Vagina (tissue), 2 donors: ENCODE measurements at regions not wholly inside any gene's neighbourhood (a gene's known extent, or its start where the extent isn't known, plus 50 kb on each side); places are given as distances from the start of the nearest gene placed in this dataset.

Experiments
- DNase-seq, 2 donors: peaks; one replicate each; pipeline ENCODE4 v3.0.0-alpha.2; 2017; ENCODE audit errors: extremely low spot score in 2 of 2
- H3K27ac ChIP-seq: fragments of 200-600 bp; sonication (generic); one replicate; pipeline ENCODE4 v1.5.1; 2019
- H3K27me3 ChIP-seq: fragments of 200-600 bp; sonication (generic); one replicate; pipeline ENCODE4 v1.5.1; 2019
- H3K36me3 ChIP-seq, 2 donors: fragments of 200-600 bp; sonication (generic); one replicate each; pipeline ENCODE4 v1.5.1; 2017 to 2019
- H3K4me1 ChIP-seq: fragments of 200-600 bp; sonication (generic); one replicate; pipeline ENCODE4 v1.5.1; 2019
- H3K4me3 ChIP-seq, 2 donors: fragments of 200-600 bp; sonication (generic); 1 replicate in 1 of 2; 2 replicates in 1 of 2; pipeline ENCODE4 v1.5.1; 2016 to 2019
- H3K9me3 ChIP-seq: fragments of 200-600 bp; sonication (generic); one replicate; pipeline ENCODE4 v1.5.1; 2019
- CTCF ChIP-seq, 3 experiments: fragments of 450-650 bp in 2 of 3; fragments of 200-600 bp in 1 of 3; sonication (generic) in 1 of 3; IDR thresholded peaks; one replicate each; pipeline ENCODE4 v1.5.1; 2017 to 2019; ENCODE audit warnings: antibody characterized with exemption in 3 of 3, mild to moderate bottlenecking in 2 of 3, moderate library complexity in 2 of 3
- POLR2A ChIP-seq, 2 donors: fragments of 450-650 bp; IDR thresholded peaks; one replicate each; pipeline ENCODE4 v1.6.1; 2017; ENCODE audit warnings: antibody characterized with exemption in 2 of 2, mild to moderate bottlenecking in 2 of 2, moderate library complexity in 2 of 2
- POLR2AphosphoS5 ChIP-seq, 2 donors: sonication (generic); formaldehyde crosslinking; IDR thresholded peaks; one replicate each; pipeline ENCODE4 v1.9.0; 2017; ENCODE audit warnings: antibody characterized with exemption in 2 of 2, mild to moderate bottlenecking in 2 of 2, low read depth in 1 of 2; ENCODE audit not compliant: insufficient read depth in 1 of 2
- intact Hi-C: fragments of 100-400 bp; cut with DNase I; formaldehyde crosslinking; loops from one replicate; pipeline ENCODE4 v1.15.1; 2023

GRCh38 chr7:115085421-115085820, 163.5 kb downstream of the MDFIC start:
- intact Hi-C loops = no loop called here
- H3K9me3 ChIP-seq = no peaks in the 10 kb centered on the region
- no peak for DNase-seq
- H3K4me3 ChIP-seq = no peak overlapping the region
- no peak for TF ChIP-seq CTCF (IDR thresholded peaks at IDR 0.05)
- no peaks in the 10 kb centered on the region for H3K27me3 ChIP-seq
- no peak overlapping the region for H3K27ac ChIP-seq
- no peaks in the 10 kb centered on the region for H3K4me1 ChIP-seq
- no peaks in the 10 kb centered on the region for H3K36me3 ChIP-seq

- Histone ChIP-seq H3K36me3 (no peaks in the 10 kb centered on the region), H3K9me3 (no peaks in the 10 kb centered on the region), H3K4me1 (no peaks in the 10 kb centered on the region), H3K4me3 (no peak overlapping the region), H3K27ac (no peak overlapping the region), H3K27me3 (no peaks in the 10 kb centered on the region)
- intact Hi-C loops = no loop called here
- DNase-seq = no peak
- TF ChIP-seq POLR2A (IDR thresholded peaks at IDR 0.05) (no peak), CTCF (IDR thresholded peaks at IDR 0.05) (no peak), POLR2AphosphoS5 (IDR thresholded peaks at IDR 0.05; ENCODE audit: insufficient read depth in 1 of 2, low read depth in 1 of 2) (no peak)
Observed at GRCh38 chr7:115083935-115084334, 162.0 kb downstream of the MDFIC start.

- Histone ChIP-seq H3K4me1 (no peaks in the 10 kb centered on the region), H3K9me3 (no peaks in the 10 kb centered on the region), H3K36me3 (no peaks in the 10 kb centered on the region), H3K4me3 (no peak overlapping the region), H3K27me3 (no peaks in the 10 kb centered on the region), H3K27ac (no peak overlapping the region)
- no peak for DNase-seq
- intact Hi-C loops = no loop called here
- no peak for TF ChIP-seq POLR2AphosphoS5 (IDR thresholded peaks at IDR 0.05; ENCODE audit: insufficient read depth in 1 of 2, low read depth in 1 of 2)
Observed at GRCh38 chr7:115081772-115082171, 159.9 kb downstream of the MDFIC start.

GRCh38 chr7:115078851-115079250, 157.0 kb downstream of the MDFIC start:
- H3K36me3 ChIP-seq = no peaks in the 10 kb centered on the region
- H3K4me3 ChIP-seq = no peak overlapping the region
- no peak for DNase-seq
- no peaks in the 10 kb centered on the region for H3K27me3 ChIP-seq
- no peak overlapping the region for H3K27ac ChIP-seq
- H3K4me1 ChIP-seq = no peaks in the 10 kb centered on the region
- H3K9me3 ChIP-seq = no peaks in the 10 kb centered on the region
- TF ChIP-seq POLR2AphosphoS5 (IDR thresholded peaks at IDR 0.05; ENCODE audit: insufficient read depth in 1 of 2, low read depth in 1 of 2) = no peak
- no peak for TF ChIP-seq POLR2A (IDR thresholded peaks at IDR 0.05)
- TF ChIP-seq CTCF (IDR thresholded peaks at IDR 0.05) = no peak
- intact Hi-C loops = no loop called here

GRCh38 chr7:115078386-115078785, 156.5 kb downstream of the MDFIC start:
- H3K27me3 ChIP-seq = no peaks in the 10 kb centered on the region
- H3K27ac ChIP-seq = no peak overlapping the region
- intact Hi-C loops = no loop called here
- no peak overlapping the region for H3K4me3 ChIP-seq
- no peak for DNase-seq
- H3K9me3 ChIP-seq = no peaks in the 10 kb centered on the region
- H3K4me1 ChIP-seq = no peaks in the 10 kb centered on the region
- no peaks in the 10 kb centered on the region for H3K36me3 ChIP-seq
- TF ChIP-seq POLR2A (IDR thresholded peaks at IDR 0.05) (no peak), CTCF (IDR thresholded peaks at IDR 0.05) (no peak), POLR2AphosphoS5 (IDR thresholded peaks at IDR 0.05; ENCODE audit: insufficient read depth in 1 of 2, low read depth in 1 of 2) (no peak)

- TF ChIP-seq CTCF (IDR thresholded peaks at IDR 0.05) = no peak
- no peak for TF ChIP-seq POLR2A (IDR thresholded peaks at IDR 0.05)
- no peak for TF ChIP-seq POLR2AphosphoS5 (IDR thresholded peaks at IDR 0.05; ENCODE audit: insufficient read depth in 1 of 2, low read depth in 1 of 2)
- Histone ChIP-seq H3K36me3 (no peaks in the 10 kb centered on the region), H3K4me3 (no peak overlapping the region), H3K27ac (no peak overlapping the region), H3K9me3 (no peaks in the 10 kb centered on the region), H3K27me3 (no peaks in the 10 kb centered on the region), H3K4me1 (no peaks in the 10 kb centered on the region)
- intact Hi-C loops = no loop called here
- no peak for DNase-seq
Observed at GRCh38 chr7:115070311-115070710, 148.4 kb downstream of the MDFIC start.
